ENCODE measurements at regions not wholly inside any gene's neighbourhood (a gene's known extent, or its start where the extent isn't known, plus 50 kb on each side); places are given as distances from the start of the nearest gene placed in this dataset.

GRCh38 chr12:67390273-67390672 lies 121.1 kb downstream of the CAND1 start:
- no peak for TF ChIP-seq MEF2A (IDR thresholded peaks at IDR 0.05; ENCODE audit: insufficient read depth, low read depth, low read length)
- no peak for TF ChIP-seq FOXK2 (IDR thresholded peaks at IDR 0.05)
- TF ChIP-seq, protein P1, sequence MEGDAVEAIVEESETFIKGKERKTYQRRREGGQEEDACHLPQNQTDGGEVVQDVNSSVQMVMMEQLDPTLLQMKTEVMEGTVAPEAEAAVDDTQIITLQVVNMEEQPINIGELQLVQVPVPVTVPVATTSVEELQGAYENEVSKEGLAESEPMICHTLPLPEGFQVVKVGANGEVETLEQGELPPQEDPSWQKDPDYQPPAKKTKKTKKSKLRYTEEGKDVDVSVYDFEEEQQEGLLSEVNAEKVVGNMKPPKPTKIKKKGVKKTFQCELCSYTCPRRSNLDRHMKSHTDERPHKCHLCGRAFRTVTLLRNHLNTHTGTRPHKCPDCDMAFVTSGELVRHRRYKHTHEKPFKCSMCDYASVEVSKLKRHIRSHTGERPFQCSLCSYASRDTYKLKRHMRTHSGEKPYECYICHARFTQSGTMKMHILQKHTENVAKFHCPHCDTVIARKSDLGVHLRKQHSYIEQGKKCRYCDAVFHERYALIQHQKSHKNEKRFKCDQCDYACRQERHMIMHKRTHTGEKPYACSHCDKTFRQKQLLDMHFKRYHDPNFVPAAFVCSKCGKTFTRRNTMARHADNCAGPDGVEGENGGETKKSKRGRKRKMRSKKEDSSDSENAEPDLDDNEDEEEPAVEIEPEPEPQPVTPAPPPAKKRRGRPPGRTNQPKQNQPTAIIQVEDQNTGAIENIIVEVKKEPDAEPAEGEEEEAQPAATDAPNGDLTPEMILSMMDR (IDR thresholded peaks at IDR 0.05 in 2 of 3, conservative IDR thresholded peaks at IDR 0.05 in 1 of 3; ENCODE audit: control insufficient read depth in 2 of 3, extremely low read depth in 1 of 3, insufficient read depth in 1 of 3, low read depth in 3 of 3, low read length in 3 of 3), result no peak
- no peak for TF ChIP-seq REST (IDR thresholded peaks at IDR 0.05; ENCODE audit: low read depth, low read length)
- no peak for TF ChIP-seq POLR2AphosphoS5 (IDR thresholded peaks at IDR 0.05; ENCODE audit: low read length)

All from GM12878 (cell line).